Erythroblast (primary cell): ENCODE measurements at regions not wholly inside any gene's neighbourhood (a gene's known extent, or its start where the extent isn't known, plus 50 kb on each side); places are given as distances from the start of the nearest gene placed in this dataset.

Source experiments
- GATA1 ChIP-seq: IDR thresholded peaks from 2 replicates; pipeline ENCODE4 v1.6.1; 2011; ENCODE audit warnings: low read depth, mild to moderate bottlenecking, control low read depth, low read length, moderate library complexity
- POLR2A ChIP-seq: IDR thresholded peaks from 2 replicates; pipeline ENCODE4 v1.6.1; 2011; ENCODE audit warnings: mild to moderate bottlenecking, low read length

GRCh38 chr6:120328521-120328920, 979.0 kb upstream of the MAN1A1 start:
- TF ChIP-seq POLR2A (no peak), GATA1 (no peak)
